ENCODE measurements at regions not wholly inside any gene's neighbourhood (a gene's known extent, or its start where the extent isn't known, plus 50 kb on each side); places are given as distances from the start of the nearest gene placed in this dataset.
"Not testable (repeated sequence)": the region's sequence is repeated elsewhere in the genome, so short reads cannot be mapped to it uniquely, and the experiment has no call there.

DNA sequence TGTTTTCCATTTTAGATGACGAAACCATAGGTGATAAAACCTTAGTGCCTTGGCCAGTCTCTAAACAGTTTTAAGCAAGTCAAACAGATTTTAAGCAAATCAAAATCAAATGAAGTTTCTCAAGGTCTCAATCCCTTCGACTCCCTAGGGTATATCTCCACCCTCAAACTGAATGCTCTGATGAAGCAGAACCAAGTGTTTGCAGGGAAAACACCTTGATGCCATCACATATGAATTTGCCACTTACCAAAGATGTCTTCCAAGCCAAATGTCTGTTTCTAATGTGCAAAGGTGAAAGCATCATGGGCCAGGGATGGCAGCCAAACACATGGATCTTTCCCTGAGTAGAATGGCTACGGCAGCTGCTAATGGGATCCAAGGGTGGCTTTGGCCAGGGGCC, 116.4 kb upstream of the COP1 start:
- no peaks in the 10 kb centered on the region for H3K27me3 ChIP-seq
- no peak for DNase-seq (ENCODE audit: low spot score in 2 of 2)
- TF ChIP-seq, protein P1, sequence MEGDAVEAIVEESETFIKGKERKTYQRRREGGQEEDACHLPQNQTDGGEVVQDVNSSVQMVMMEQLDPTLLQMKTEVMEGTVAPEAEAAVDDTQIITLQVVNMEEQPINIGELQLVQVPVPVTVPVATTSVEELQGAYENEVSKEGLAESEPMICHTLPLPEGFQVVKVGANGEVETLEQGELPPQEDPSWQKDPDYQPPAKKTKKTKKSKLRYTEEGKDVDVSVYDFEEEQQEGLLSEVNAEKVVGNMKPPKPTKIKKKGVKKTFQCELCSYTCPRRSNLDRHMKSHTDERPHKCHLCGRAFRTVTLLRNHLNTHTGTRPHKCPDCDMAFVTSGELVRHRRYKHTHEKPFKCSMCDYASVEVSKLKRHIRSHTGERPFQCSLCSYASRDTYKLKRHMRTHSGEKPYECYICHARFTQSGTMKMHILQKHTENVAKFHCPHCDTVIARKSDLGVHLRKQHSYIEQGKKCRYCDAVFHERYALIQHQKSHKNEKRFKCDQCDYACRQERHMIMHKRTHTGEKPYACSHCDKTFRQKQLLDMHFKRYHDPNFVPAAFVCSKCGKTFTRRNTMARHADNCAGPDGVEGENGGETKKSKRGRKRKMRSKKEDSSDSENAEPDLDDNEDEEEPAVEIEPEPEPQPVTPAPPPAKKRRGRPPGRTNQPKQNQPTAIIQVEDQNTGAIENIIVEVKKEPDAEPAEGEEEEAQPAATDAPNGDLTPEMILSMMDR (IDR thresholded peaks at IDR 0.05), result no peak
- H3K9me3 ChIP-seq, result no peaks in the 10 kb centered on the region
- H3K27ac ChIP-seq, result no peak overlapping the region
- H3K4me3 ChIP-seq, result no peak overlapping the region
- no peaks in the 10 kb centered on the region for H3K36me3 ChIP-seq
- H3K4me1 ChIP-seq, result no peaks in the 10 kb centered on the region
- intact Hi-C loops (cut with DNase I), result no loop called here

DNA sequence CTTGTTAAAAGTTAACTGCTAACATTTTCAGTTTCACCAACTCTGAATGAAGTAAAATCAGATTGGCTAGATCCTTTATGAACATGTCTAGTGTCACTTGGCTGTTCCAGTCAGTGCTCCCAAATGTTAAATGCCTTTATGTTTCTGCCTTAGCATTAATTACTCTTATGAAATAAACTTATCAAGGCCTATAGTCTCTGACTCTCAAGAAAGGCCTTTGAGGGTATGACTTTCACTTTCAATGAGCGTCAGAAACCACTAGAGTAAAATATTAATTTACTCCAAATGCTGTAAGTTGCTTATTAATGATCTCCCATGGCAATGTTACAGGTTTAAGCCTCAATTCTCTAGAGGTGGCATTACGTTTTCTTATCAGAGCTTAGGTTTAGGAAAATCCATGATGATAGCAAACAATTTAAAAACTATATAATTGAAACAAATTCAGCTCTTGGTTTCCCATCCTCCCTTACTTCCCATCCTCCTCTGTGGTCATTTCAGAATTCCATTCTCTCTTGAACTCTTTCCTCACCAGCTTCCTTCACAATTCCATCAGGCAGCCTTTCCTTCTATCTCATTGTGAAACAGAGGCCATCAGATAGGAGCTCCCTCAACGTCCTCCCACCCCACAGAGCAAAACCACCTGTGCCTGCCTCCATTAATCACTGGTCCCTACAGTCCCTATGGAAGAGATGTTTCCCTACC, 108.6 kb upstream of the COP1 start:
- H3K27me3 ChIP-seq, result no peaks in the 10 kb centered on the region
- no peaks in the 10 kb centered on the region for H3K36me3 ChIP-seq
- TF ChIP-seq, protein P1 (IDR thresholded peaks at IDR 0.05), result no peak
- H3K4me1 ChIP-seq, result no peaks in the 10 kb centered on the region
- no peak overlapping the region for H3K4me3 ChIP-seq
- H3K27ac ChIP-seq, result no peak overlapping the region
- intact Hi-C loops (cut with DNase I), result no loop called here
- no peaks in the 10 kb centered on the region for H3K9me3 ChIP-seq
- no peak for DNase-seq (ENCODE audit: low spot score in 2 of 2)

DNA sequence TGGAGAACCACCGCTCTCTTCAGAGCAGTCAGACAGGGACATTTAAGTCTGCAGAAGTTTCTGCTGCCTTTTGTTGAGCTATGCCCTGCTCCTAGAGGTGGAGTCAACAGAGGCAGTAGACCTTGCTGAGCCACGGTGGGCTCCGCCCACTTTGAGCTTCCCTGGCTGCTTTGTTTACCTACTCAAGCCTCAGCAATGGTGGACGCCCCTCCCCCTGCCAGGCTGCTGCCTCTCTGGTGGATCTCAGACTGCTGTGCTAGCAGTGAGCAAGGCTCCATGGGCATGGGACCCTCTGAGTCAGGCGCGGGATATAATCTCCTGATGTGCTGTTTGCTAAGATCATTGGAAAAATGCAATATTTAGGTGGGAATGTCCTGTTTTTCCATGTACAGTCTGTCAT, 89.5 kb upstream of the COP1 start:
- intact Hi-C loops (cut with DNase I); H3K4me1 ChIP-seq; H3K4me3 ChIP-seq; H3K27ac ChIP-seq; DNase-seq (ENCODE audit: low spot score in 2 of 2); H3K27me3 ChIP-seq; H3K36me3 ChIP-seq: not testable (repeated sequence)
- H3K9me3 ChIP-seq, result peaks cover 0 to 15% of the 10 kb centered on the region in 2 donors

DNA sequence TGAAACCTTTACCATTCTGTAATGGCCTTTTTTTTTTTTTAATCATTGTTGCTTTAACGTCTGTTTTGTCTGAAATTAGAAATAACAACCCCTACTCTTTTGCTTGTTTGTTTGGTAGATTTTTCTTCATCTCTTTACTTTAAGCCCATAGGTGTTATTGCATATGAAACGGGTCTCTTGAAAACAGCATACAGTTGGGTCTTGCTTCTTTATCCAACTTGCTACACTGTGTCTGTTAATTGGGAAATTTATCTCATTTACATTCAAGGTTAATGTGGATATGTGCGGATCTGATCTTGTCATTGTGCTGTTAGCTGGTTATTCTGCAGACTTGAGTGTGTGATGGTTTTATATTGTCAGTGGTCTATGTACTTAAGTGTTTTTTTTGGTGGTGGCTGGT, 78.9 kb upstream of the COP1 start:
- Histone ChIP-seq H3K9me3 (peaks cover 0 to 20% of the 10 kb centered on the region in 2 donors), H3K4me1 (no peaks in the 10 kb centered on the region), H3K36me3 (no peaks in the 10 kb centered on the region), H3K4me3 (no peak overlapping the region), H3K27me3 (no peaks in the 10 kb centered on the region), H3K27ac (no peak overlapping the region)
- intact Hi-C loops (cut with DNase I), result no loop called here
- TF ChIP-seq, protein P1 (IDR thresholded peaks at IDR 0.05), result no peak
- no peak for DNase-seq (ENCODE audit: low spot score in 2 of 2)

DNA sequence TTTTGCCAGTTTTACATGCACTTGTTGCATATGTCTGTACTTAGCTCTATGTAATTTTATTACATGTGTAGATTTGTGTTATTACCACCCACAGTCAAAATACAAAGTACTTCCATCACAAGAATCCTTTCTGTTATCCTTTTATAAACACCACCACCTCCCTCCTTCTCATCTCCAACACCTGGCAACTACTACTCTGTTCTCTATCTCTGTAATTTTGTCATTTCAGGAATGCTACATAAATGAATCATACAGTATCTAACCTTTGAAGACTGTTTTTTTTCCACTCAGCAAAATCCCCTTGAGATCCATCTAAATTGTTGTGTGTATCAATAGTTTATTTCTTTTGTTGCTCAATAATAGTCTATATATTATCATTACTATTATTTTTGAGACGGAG, 64.5 kb upstream of the COP1 start:
- DNase-seq (ENCODE audit: low spot score in 2 of 2), result no peak
- TF ChIP-seq, protein P1 (IDR thresholded peaks at IDR 0.05), result no peak
- H3K4me1 ChIP-seq, result no peaks in the 10 kb centered on the region
- no peaks in the 10 kb centered on the region for H3K36me3 ChIP-seq
- H3K27ac ChIP-seq, result no peak overlapping the region
- intact Hi-C loops (cut with DNase I), result no loop called here
- H3K4me3 ChIP-seq, result no peak overlapping the region
- no peaks in the 10 kb centered on the region for H3K9me3 ChIP-seq
- H3K27me3 ChIP-seq, result no peaks in the 10 kb centered on the region

Measured in ascending aorta (tissue), 2 donors.